Frontal cortex (tissue), 3 donors: ENCODE measurements at regions not wholly inside any gene's neighbourhood (a gene's known extent, or its start where the extent isn't known, plus 50 kb on each side); places are given as distances from the start of the nearest gene placed in this dataset.
A peak's percentile ranks its signal among the peaks of the same experiment; 100 is the strongest.

ENCODE experiments used
- DNase-seq, 2 donors: peaks; one replicate each; pipeline ENCODE4 v3.0.0; 2012; ENCODE audit warnings: low spot score in 2 of 2
- FAIRE-seq: peaks from 2 replicates; lab custom pipeline; 2012; peaks lifted over from hg19 to GRCh38; lab: Jason Lieb, UNC
- donor health status: control.
- donor health status: control.
- donor health status: control.

DNA sequence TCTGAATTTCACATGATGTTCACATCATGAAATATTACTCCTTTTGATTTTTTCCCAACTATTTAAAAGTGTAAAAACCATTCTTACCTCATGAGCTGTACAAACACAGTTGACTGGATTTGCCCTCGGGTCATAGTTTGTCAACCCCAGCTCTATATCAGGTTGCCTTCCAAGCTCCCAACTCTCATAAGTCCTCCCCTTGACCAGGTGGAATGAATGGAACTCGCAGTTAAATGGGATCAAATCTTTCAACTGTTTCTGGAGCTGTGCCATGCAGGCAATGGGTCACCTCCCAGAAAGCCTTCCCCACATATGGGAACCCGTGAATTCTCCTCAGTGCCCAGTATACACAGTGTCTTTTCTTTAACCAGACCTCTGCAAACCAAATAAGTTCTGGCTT is 169.8 kb upstream of the FOXD3 start:
- DNase-seq = no peak
- no peak for FAIRE-seq

DNA sequence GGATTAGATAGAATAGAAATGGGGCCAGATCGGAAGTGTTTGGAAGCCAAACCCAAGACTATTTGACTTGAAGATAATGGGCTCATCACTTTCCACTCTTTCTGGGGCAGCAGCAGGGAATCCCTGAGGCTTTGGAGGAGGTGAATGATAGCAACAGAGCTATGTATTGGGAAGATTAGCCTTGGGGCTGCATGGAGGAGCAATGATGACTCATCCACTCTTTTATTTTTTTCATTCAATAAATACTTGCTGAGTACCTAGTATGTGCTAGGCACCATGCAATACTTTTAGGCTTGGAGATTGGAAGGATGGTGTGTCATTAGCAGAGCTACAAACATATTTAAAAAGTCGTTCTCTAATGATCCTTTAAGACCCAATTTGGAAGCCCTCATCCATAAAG is 166.9 kb upstream of the FOXD3 start:
- FAIRE-seq (no peak), DNase-seq (no peak)

DNA sequence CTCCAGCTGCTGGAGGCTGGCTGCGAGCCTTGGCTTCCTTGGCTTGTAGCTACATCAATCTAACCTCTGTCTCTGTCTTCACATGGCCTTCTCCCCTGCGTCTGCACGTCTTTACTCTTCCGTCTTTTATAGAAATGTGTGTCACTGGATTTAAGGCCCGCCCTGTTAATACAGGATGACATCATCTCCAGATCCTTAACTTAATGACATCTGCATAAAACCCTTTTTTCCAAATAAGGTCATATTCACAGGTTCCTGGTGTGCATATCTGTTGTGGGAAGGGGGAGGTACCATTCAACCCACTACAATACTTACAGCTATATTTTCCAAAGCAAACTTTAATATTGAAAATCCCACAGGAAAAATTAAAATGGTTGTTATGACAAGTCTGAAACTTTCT is 165.3 kb upstream of the FOXD3 start:
- no peak for FAIRE-seq
- no peak for DNase-seq

DNA sequence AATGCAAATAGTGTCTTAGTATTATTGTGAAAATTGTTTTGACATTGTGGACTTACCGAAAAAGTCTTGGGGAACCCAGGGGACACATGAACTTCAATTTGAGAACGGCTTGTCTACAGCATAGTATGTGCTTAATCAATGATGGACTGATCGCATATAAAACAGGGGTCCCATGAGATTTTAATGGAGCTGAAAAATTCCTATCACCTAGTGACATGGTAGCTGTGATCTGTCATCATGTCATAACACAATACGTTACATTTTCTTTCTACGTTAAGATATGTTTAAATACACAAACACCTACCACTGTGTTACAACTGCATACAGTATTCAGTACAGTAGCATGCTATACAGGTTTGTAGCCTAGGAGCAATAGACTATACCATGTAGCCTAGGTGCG is 153.3 kb upstream of the FOXD3 start:
- DNase-seq (no peak), FAIRE-seq (no peak)

DNA sequence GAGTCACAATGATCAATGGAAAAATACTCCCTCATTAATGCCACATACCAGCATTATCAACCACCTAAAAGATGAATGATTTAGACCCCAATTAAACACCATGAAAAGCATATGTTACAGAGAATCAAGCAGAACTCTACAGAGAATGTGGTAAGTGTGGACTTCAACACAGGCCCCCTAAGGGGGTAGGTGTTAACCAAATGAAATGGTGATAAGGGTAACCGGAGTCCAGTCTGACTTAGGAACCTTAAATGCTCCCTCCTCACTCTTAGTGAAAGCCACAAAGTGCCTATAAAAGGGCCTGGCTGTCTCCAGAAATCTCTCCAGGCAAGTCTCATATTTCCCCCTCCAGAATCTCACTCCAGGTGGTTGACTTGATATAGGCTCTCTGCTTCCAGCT is 149.2 kb upstream of the FOXD3 start:
- DNase-seq (no peak), FAIRE-seq (no peak)

DNA sequence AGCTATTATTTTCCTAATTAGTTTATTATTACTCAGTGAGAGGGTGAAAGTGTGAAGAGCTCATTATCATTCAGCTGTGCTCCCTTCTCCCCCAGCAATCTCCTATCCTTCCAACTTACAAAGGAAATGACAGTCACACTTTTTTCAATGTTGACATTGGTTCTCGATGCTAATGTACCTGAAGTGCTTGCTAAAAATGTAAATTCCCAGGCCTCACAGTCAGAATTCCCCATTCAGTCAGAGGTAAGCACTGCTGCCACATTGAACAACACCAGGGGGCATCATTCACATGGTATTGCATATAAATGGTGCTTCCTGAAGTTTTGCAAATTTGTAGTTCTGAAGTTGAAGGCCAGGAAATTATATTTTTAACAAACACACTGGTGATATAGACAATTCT is 132.7 kb upstream of the FOXD3 start:
- no peak for FAIRE-seq

DNA sequence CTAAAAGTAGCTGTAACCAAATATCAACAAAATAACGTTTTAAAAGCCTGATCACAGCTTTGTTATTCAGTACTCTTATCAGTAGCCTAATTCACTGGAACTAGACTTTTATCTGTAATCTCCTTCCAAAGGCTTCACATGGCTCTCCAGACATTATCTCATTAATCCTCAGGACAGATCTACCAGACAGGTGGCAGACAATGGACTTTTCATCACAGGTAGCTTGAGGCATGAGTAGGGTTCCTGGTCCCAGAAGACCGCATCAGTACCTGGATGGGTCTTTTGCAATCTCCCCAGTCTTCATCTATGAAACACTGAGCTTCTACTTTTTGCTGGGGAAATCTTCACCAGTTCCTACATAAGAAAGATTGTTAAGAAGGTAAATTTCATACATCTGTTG is 132.2 kb upstream of the FOXD3 start:
- FAIRE-seq = no peak
- DNase-seq = no peak

More for the DNA sequence above, 132.7 kb upstream of the FOXD3 start:
- no peak for DNase-seq

DNA sequence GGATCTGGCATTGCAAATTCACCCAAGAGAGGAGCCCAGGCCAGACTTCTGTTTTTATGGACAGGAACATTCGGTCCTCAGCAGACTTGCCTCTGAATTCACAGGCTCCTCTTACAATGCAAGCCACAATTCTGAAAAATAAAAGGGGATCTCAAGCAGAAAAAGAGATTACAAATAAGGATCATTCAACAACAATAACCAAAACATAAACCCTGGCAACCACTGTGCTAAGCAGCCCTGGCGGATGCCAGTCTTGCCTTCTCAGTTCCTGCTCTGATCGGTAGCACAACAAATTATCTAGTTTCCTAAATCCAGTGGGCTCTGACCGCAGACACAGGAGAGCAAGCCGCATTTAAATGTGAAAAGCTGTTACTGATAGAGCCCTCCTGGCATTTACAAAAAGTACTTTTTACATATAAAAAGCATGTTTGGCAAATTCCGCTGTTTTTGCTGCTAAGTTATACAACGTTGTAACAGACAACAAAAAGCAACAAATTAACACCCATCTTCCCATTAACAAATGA is 123.4 kb upstream of the FOXD3 start:
- DNase-seq (peak in 1 of 2 donors; percentile 2), FAIRE-seq (no peak)

DNA sequence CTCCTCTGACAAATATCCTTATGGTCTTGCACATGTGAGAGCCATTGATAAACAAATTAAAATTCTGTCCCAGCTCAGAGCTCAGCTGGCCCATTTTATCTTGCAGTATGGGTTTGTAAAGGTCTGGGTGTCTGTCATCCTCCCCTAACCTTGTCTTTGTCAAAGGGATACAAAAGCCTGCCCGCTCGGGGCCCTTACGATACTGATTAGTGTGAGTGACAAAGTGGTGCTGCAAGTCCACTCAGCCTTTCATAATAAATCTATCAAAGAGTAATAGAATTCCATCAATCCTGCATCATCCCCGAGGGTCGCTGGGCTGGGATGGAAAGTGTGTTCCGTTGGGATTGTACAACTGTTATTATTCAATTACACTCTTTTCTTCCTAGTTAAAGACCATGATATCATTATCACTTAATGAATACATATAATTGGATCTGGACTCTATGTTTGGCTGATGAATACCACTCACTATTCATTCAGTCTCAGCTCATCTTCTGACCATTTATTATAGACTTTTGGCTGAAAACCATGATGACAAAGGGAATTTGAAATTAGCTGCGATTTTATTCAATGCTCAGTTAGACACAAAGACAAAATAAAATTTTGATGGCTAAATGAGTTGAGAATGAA is 122.5 kb upstream of the FOXD3 start:
- DNase-seq (no peak), FAIRE-seq (no peak)

DNA sequence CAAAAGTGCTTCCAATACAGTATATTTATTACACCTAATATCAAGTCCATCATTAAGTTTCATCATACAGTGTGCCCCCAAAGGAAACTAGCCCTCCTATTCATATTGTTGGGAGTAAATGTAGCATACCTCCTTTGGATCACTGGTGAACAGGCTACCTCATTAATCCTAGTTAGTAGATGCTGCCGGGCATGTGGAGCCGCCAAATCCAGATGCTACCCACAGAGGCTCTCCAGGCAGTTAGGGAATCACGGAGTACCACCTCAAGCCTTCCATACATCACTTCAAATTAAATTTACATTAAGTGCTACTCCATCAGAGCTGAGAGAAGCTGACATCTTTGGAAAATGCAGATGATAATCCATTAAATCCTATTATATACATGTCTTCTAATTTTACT is 121.7 kb upstream of the FOXD3 start:
- FAIRE-seq = no peak
- no peak for DNase-seq

DNA sequence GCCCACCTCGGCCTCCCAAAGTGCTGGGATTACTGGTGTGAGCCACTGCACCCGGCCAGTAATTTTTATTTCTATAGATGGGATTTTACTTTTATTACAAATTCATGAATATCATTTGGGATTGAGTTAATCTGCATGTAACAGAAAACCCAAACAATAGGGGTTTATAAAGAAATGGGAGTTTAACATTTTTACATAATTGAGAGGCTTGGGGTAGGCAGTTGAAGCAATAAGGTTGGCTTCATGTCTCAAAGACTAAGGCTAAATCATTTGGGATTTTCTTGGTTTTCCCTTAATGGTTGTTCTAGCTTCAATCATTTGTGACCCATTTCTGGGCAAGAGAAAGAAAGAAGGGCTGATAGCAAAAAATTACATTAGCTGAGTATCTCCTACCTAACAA is 118.7 kb upstream of the FOXD3 start:
- no peak for FAIRE-seq
- no peak for DNase-seq

DNA sequence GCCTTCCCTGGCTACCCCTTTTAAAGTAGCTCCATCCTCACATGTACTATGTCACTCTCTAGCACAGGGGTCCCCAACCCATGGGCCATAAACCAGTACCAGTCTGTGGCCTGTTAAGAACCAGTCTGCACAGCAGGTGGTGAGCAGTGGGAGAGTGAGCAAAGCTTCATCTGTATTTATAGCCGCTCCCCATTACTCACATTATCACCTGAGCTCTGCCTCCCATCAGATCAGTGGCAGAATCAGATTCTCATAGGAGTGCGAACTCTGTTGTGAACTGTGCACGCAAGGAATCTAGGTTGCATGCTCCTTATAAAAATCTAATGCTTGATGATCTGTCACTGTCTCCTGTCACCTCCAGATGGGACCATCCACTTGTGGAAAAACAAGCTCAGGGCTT is 116.6 kb upstream of the FOXD3 start:
- no peak for FAIRE-seq
- no peak for DNase-seq

DNA sequence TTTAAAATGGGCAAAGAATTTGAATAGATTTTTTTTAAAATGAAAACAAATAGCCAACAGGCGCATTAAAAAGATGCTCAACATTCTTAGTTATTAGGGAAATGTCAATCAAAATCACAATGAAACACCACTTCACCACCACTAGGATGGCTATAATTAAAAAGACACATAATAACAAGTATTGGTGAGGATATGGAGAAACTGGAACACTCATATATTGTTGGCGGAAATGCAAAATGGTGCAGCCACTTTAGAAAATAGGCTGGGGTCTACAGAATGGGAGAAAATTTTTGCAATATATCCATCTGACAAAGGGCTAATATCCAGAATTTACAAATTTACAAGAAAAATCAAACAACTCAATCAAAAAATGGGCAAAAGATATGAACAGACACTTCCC is 107.8 kb upstream of the FOXD3 start:
- DNase-seq = no peak
- no peak for FAIRE-seq

DNA sequence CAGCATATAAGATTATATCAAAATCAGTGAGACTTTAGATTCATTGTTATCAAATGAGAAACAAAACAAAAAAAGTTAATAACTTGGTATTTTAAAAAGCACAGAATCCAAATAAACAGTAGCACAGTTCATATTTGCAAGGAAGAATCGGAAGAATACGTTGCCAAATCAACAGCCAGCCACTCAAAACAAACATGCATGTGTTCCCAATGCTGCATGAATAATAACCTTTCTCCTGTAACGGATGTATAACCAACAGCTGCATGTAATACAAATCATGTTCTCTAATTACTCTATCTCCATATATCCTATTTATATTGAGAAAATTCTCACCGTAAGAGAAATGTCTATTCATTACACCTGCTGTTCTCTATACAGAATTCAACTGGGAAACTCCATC is 98.9 kb upstream of the FOXD3 start:
- FAIRE-seq (no peak), DNase-seq (no peak)

DNA sequence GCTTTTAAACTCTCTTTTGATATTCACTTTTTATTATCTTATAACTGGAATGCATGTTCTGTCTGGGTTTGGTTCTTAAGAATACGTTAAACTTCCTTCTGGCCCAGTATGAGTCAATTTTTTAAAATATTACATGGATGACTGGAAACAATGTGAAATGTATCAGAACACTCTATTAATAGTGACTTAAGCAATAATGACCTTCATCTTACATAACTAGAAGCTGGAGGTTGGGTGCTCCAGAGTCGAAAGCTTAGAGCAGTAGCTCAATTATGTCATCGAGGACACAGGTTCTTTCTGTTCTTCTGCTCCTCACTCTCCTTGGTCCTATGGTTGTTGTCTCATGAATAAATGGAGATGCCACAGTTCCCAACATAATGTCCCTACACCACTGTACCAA is 91.6 kb upstream of the FOXD3 start:
- no peak for DNase-seq
- no peak for FAIRE-seq

DNA sequence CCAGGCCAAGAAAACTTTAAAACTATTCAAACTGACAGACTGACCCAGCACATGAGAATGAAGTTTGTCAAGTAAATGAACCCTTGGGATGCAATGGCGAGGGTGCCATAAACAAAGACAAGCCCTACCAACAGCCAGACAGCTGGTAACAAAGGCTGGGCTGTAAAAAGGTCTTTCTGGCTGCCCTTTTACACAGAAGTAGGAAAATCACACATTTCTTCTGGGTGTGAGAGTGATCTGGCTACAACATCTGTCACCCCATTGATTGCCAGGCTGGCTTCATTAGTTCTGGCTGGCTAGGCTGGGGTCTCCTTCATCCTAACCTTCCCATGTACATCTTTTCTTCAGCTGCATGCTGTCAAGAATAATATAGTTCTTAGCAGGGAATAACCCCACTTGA is 83.6 kb upstream of the FOXD3 start:
- no peak for DNase-seq

DNA sequence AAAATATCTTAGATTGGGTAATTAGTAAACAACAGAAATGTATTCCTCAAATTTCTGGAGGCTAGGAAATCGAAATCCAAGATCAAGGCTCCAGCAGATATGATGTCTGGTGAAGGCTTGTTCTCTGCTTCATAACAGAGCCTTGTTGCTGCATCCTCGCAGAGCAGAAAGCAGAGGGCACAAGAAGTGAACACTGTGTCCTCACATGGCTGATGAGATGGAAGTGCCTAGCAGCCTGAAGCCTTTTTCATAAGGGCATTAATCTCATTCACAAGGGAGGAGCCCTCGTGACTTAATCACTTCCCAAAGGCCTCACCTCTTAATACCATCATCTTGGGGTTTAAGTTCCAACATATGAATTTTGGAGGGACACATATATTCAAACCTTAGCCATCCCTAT is 77.2 kb upstream of the FOXD3 start:
- no peak for DNase-seq

More for the DNA sequence above, 83.6 kb upstream of the FOXD3 start:
- no peak for FAIRE-seq

DNA sequence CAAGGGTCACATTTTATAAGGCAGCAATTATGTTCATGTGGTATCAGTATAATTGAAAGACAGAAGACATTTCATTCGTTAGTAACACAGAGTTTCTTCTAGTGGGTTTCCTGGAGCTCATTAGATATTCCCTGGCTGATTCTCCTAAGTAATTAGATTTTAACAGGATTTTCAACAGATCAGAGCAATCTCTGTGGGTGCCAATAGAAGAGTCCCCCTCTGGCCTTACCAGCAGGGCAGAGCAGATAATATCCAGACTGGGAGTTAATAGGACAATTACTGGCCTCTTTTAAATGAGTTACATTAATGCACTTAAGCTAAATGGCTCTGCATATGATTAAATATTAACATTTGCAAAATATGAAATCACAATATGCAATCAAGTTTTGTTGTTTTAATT is 74.2 kb upstream of the FOXD3 start:
- DNase-seq (no peak), FAIRE-seq (no peak)

More for the DNA sequence above, 77.2 kb upstream of the FOXD3 start:
- no peak for FAIRE-seq

DNA sequence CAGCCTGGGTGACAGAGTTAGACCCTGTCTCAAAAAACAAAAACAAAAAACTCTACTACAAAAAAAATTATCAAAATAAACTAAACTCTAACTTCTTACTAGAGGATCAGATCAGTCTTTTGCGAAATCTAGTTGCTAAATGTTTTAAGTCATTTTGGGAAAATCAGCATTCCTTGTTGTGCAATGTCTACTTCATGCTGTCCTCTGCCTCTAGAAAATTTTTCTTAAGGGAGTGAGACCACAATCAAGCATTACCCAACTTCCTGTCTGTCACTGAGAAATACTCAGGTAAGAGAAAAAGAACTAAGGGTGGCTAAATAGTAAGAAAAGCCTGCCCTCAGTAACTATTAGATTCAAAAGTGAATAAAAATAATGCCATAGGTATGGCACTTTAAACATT is 67.2 kb upstream of the FOXD3 start:
- FAIRE-seq = no peak
- DNase-seq = no peak

DNA sequence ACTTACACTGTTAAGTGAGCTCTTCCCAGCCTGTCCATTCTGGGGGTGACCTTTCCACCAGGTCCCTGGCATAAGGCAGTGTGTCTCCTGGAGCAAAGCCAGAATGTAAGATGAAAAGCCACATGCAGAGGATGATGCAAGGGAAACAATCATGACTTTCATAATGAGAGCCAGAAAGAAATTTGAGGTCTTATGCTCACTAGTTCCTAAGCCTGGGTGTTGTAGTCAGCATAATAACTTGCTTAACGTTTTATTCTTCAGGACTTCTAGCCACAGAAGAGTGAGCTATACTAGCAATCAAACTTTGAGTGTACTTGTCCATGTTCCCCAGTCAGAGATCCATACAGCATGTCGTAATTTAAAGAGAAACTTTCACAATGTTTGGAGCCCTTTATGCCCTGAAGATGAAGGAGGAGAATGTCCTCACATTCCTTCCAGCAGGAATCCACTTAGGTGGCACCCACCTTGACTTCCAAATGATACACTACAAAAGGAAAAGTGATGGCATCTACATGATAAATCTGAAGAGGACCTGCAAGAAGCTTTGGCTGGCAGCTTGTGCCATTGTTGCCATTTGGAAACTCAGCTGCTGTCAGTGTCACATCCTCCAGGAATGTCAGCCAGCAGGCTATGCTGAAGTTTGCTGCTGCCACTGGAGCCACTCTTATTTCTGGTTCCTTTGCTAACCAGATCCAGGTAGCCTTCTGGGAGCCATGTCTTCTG is 60.5 kb upstream of the FOXD3 start:
- no peak for DNase-seq

DNA sequence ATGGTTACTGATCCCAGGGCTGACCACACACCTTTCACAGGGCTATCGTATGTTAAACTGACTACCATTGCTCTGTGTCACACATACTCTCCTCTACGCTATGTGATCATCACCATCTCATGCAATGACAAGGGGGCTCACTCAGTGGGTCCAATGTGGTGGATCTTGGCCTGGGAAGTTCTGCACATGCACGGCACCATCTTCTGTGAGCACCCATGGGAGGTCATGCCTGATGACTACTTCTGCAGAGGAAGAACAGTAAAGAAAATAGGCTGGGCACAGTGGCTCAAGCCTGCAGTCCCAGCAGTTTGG is 60.0 kb upstream of the FOXD3 start:
- FAIRE-seq = no peak
- no peak for DNase-seq

More for the DNA sequence above, 60.5 kb upstream of the FOXD3 start:
- FAIRE-seq = no peak

DNA sequence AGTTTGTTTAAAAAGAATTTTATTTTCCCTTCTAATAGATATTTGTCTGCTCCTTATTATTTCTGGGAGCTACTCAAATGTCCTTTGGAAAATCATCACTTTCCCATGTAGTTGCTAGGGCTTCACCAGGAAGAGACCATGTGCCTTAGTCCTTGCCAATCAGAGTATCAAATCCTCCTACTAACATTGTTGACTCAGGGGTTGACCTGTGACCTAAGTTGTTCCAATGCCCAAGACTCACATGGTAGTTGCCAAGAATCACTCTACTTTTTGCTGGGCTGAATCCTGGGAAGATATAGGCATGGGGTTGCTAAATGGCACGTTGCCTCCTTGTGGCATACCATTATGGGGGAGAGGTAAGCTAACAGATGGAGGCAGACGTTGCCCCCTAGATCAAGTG is 58.2 kb upstream of the FOXD3 start:
- no peak for FAIRE-seq
- DNase-seq = no peak
